ENCODE measurements at regions not wholly inside any gene's neighbourhood (a gene's known extent, or its start where the extent isn't known, plus 50 kb on each side); places are given as distances from the start of the nearest gene placed in this dataset.

GRCh38 chr10:56104923-56105322 is 256.1 kb downstream of the ZWINT start:
- Histone ChIP-seq H4K20me1 (ENCODE audit: insufficient read depth, low read length) (no peaks in the 10 kb centered on the region), H3K27me3 (replicated peaks; ENCODE audit: insufficient read depth, low read length) (no peaks in the 10 kb centered on the region), H3K4me3 (ENCODE audit: low read length) (no peak overlapping the region), H3K9ac (ENCODE audit: low read length) (no peak overlapping the region), H3K4me1 (ENCODE audit: low read length) (no peaks in the 10 kb centered on the region), H3K4me2 (ENCODE audit: low read depth, low read length) (no peak overlapping the region), H3K79me2 (ENCODE audit: low read length) (no peaks in the 10 kb centered on the region), H2AFZ (ENCODE audit: low read length) (no peak overlapping the region), H3K27ac (ENCODE audit: low read length) (no peak overlapping the region), H3K9me3 (replicated peaks; ENCODE audit: insufficient read depth, low read length) (no peaks in the 10 kb centered on the region), H3F3A (ENCODE audit: insufficient read depth, low read length) (no peaks in the 10 kb centered on the region), H3K36me3 (replicated peaks; ENCODE audit: insufficient read depth, low read length) (no peaks in the 10 kb centered on the region), H3K9me2 (replicated peaks; ENCODE audit: insufficient read depth, low read length) (no peaks in the 10 kb centered on the region)
- DNase-seq = no peak
- TF ChIP-seq EZH2 (optimal IDR thresholded peaks at IDR 0.05; ENCODE audit: low read depth, low read length) = no peak
- no peak for TF ChIP-seq EZH2phosphoT487 (IDR thresholded peaks at IDR 0.05; ENCODE audit: low read length)
- no peak for TF ChIP-seq CTCF (IDR thresholded peaks at IDR 0.05; ENCODE audit: low read length)

- Histone ChIP-seq H2AFZ (ENCODE audit: low read length) (no peak overlapping the region), H3K9ac (ENCODE audit: low read length) (no peak overlapping the region), H3F3A (ENCODE audit: insufficient read depth, low read length) (no peaks in the 10 kb centered on the region), H3K9me3 (replicated peaks; ENCODE audit: insufficient read depth, low read length) (no peaks in the 10 kb centered on the region), H3K4me2 (ENCODE audit: low read depth, low read length) (no peak overlapping the region), H3K9me2 (replicated peaks; ENCODE audit: insufficient read depth, low read length) (no peaks in the 10 kb centered on the region), H3K4me3 (ENCODE audit: low read length) (no peak overlapping the region), H4K20me1 (ENCODE audit: insufficient read depth, low read length) (no peaks in the 10 kb centered on the region), H3K27me3 (replicated peaks; ENCODE audit: insufficient read depth, low read length) (no peaks in the 10 kb centered on the region), H3K27ac (ENCODE audit: low read length) (no peak overlapping the region), H3K36me3 (replicated peaks; ENCODE audit: insufficient read depth, low read length) (no peaks in the 10 kb centered on the region), H3K79me2 (ENCODE audit: low read length) (no peaks in the 10 kb centered on the region), H3K4me1 (ENCODE audit: low read length) (no peaks in the 10 kb centered on the region)
- DNase-seq = no peak
- TF ChIP-seq EZH2phosphoT487 (IDR thresholded peaks at IDR 0.05; ENCODE audit: low read length) = no peak
- no peak for TF ChIP-seq CTCF (IDR thresholded peaks at IDR 0.05; ENCODE audit: low read length)
- no peak for TF ChIP-seq EZH2 (optimal IDR thresholded peaks at IDR 0.05; ENCODE audit: low read depth, low read length)
These were observed 256.6 kb downstream of the ZWINT start for GRCh38 chr10:56104487-56104886.

DNA sequence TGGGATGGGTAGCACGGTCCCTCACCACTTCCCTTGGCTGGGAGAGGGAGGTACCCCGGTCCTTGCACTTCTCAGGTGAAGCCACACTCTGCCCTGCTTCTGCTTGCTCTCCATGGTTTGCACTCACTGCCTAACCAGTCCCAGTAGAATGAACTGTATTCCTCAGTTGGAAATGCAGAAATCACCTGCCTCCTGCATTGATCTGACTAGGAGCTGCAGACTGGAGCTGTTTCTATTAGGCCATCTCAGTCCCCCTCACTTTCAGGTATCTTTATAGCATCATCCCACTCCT is 264.9 kb downstream of the ZWINT start:
- Histone ChIP-seq H3K79me2 (ENCODE audit: low read length) (no peaks in the 10 kb centered on the region), H3F3A (ENCODE audit: insufficient read depth, low read length) (no peaks in the 10 kb centered on the region), H3K9me2 (replicated peaks; ENCODE audit: insufficient read depth, low read length) (no peaks in the 10 kb centered on the region), H3K27ac (ENCODE audit: low read length) (no peak overlapping the region), H4K20me1 (ENCODE audit: insufficient read depth, low read length) (no peaks in the 10 kb centered on the region), H3K9ac (ENCODE audit: low read length) (no peak overlapping the region), H3K9me3 (replicated peaks; ENCODE audit: insufficient read depth, low read length) (no peaks in the 10 kb centered on the region), H3K36me3 (replicated peaks; ENCODE audit: insufficient read depth, low read length) (no peaks in the 10 kb centered on the region), H2AFZ (ENCODE audit: low read length) (no peak overlapping the region), H3K4me3 (ENCODE audit: low read length) (no peak overlapping the region), H3K4me1 (ENCODE audit: low read length) (no peaks in the 10 kb centered on the region), H3K27me3 (replicated peaks; ENCODE audit: insufficient read depth, low read length) (no peaks in the 10 kb centered on the region), H3K4me2 (ENCODE audit: low read depth, low read length) (no peak overlapping the region)
- DNase-seq = no peak
- TF ChIP-seq CTCF (IDR thresholded peaks at IDR 0.05; ENCODE audit: low read length) (no peak), EZH2 (optimal IDR thresholded peaks at IDR 0.05; ENCODE audit: low read depth, low read length) (no peak), EZH2phosphoT487 (IDR thresholded peaks at IDR 0.05; ENCODE audit: low read length) (no peak)
